Stimulated activated CD4-positive, alpha-beta T cell treated with anti-CD3 and anti-CD28 coated beads, Interleukin-1b, Interleukin-23, amount 100 ng/mL, for 4 hours (primary cell): ENCODE measurements at regions not wholly inside any gene's neighbourhood (a gene's known extent, or its start where the extent isn't known, plus 50 kb on each side); places are given as distances from the start of the nearest gene placed in this dataset.
"Not testable (repeated sequence)": the region's sequence is repeated elsewhere in the genome, so short reads cannot be mapped to it uniquely, and the experiment has no call there.

ENCODE experiments used
- DNase-seq, 2 donors: peaks; one replicate each; pipeline ENCODE4 v3.0.0-alpha.2; 2020; ENCODE audit warnings: low read depth in 2 of 2

- no peak for DNase-seq
These were observed 425.8 kb upstream of the MDFIC2 start for GRCh38 chr3:70738291-70738681.

GRCh38 chr3:70737666-70738290, 425.3 kb upstream of the MDFIC2 start:
- no peak for DNase-seq

- DNase-seq = no peak
These were observed 423.6 kb upstream of the MDFIC2 start for GRCh38 chr3:70736009-70736408.

- no peak for DNase-seq
These were observed 422.3 kb upstream of the MDFIC2 start for GRCh38 chr3:70734756-70735155.

- DNase-seq = no peak
These were observed 418.6 kb upstream of the MDFIC2 start for GRCh38 chr3:70731046-70731445.

GRCh38 chr3:70729845-70730244, 417.4 kb upstream of the MDFIC2 start:
- no peak for DNase-seq

GRCh38 chr3:70728311-70728710, 415.9 kb upstream of the MDFIC2 start:
- DNase-seq = no peak

- DNase-seq = no peak
These were observed 414.5 kb upstream of the MDFIC2 start for GRCh38 chr3:70726961-70727360.

GRCh38 chr3:70726096-70726938, 413.9 kb upstream of the MDFIC2 start:
- no peak for DNase-seq

GRCh38 chr3:70722018-70722417, 409.6 kb upstream of the MDFIC2 start:
- no peak for DNase-seq

- DNase-seq = no peak
These were observed 404.4 kb upstream of the MDFIC2 start for GRCh38 chr3:70716832-70717231.

- DNase-seq = no peak
These were observed 400.1 kb upstream of the MDFIC2 start for GRCh38 chr3:70712449-70713082.

GRCh38 chr3:70703305-70704102, 391.1 kb upstream of the MDFIC2 start:
- DNase-seq = no peak

GRCh38 chr3:70702132-70702531, 389.7 kb upstream of the MDFIC2 start:
- no peak for DNase-seq

GRCh38 chr3:70684701-70685100, 372.3 kb upstream of the MDFIC2 start:
- no peak for DNase-seq

- not testable (repeated sequence) for DNase-seq
These were observed 363.4 kb upstream of the MDFIC2 start for GRCh38 chr3:70675810-70676209.

- no peak for DNase-seq
These were observed 346.3 kb upstream of the MDFIC2 start for GRCh38 chr3:70658513-70659310.

GRCh38 chr3:70657454-70657853, 345.0 kb upstream of the MDFIC2 start:
- DNase-seq = no peak

GRCh38 chr3:70647823-70648222, 335.4 kb upstream of the MDFIC2 start:
- DNase-seq = no peak

- no peak for DNase-seq
These were observed 334.7 kb upstream of the MDFIC2 start for GRCh38 chr3:70647094-70647493.

- DNase-seq = no peak
These were observed 334.2 kb upstream of the MDFIC2 start for GRCh38 chr3:70646635-70647034.
